Endothelial cell of umbilical vein (primary cell): ENCODE measurements at regions not wholly inside any gene's neighbourhood (a gene's known extent, or its start where the extent isn't known, plus 50 kb on each side); places are given as distances from the start of the nearest gene placed in this dataset.

Experiments
- BruUV-seq: library from RNA; stranded (reverse); fragments of 400-500 nt; replicated peaks from 2 replicates; lab custom pipeline; 2021; lab: Mats Ljungman, UMichigan
- CTCF ChIA-PET: fragments of 300-600, 350-600 bp; sonication (Branson Sonifier 250); formaldehyde crosslinking; loops from one replicate; lab custom pipeline; 2021; ENCODE audit warnings: antibody characterized with exemption, inconsistent platforms; lab: Charles Lee
- POLR2A ChIA-PET: fragments of 300-600, 350-600 bp; sonication (Branson Sonifier 250); formaldehyde crosslinking; loops from one replicate; lab custom pipeline; 2021; ENCODE audit warnings: antibody characterized with exemption, inconsistent platforms; lab: Charles Lee
- DNase-seq: peaks from one replicate; pipeline ENCODE4 v3.0.0-alpha.2; 2011; ENCODE audit warnings: low read depth, low spot score
- FAIRE-seq: peaks from 2 replicates; lab custom pipeline; 2011; peaks lifted over from hg19 to GRCh38; lab: Jason Lieb, UNC
- H2AFZ ChIP-seq: 2 replicates; pipeline ENCODE4 v1.6.0; 2012; ENCODE audit warnings: low read depth, low read length, control low read depth, inconsistent platforms
- H3K27ac ChIP-seq: 2 replicates; pipeline ENCODE4 v1.5.1; 2011; ENCODE audit warnings: low read depth, mild to moderate bottlenecking, control low read depth, low read length, moderate library complexity; ENCODE audit not compliant: insufficient read depth
- H3K27me3 ChIP-seq, 2 experiments: 2 replicates each; pipeline versions ENCODE4 v1.6.0 to v1.6.1; 2011; ENCODE audit warnings: low read length in 2 of 2, mixed read lengths in 1 of 2; ENCODE audit not compliant: control insufficient read depth in 2 of 2, insufficient read depth in 2 of 2
- H3K36me3 ChIP-seq, 2 experiments: 2 replicates in 1 of 2; 3 replicates in 1 of 2; pipeline ENCODE4 v1.5.1; 2011; ENCODE audit warnings: low read length in 2 of 2, mild to moderate bottlenecking in 1 of 2, moderate library complexity in 1 of 2; ENCODE audit not compliant: control insufficient read depth in 2 of 2, insufficient read depth in 2 of 2; ENCODE audit errors: extremely low read depth in 1 of 2
- H3K4me1 ChIP-seq: 3 replicates; pipeline ENCODE4 v1.5.1; 2011; ENCODE audit warnings: mild to moderate bottlenecking, low read length; ENCODE audit not compliant: control insufficient read depth, insufficient read depth; ENCODE audit errors: extremely low read depth
- H3K4me2 ChIP-seq: 2 replicates; pipeline ENCODE4 v1.6.1; 2011; ENCODE audit warnings: low read length, control low read depth, mixed read lengths; ENCODE audit not compliant: insufficient read depth
- H3K4me3 ChIP-seq, 3 experiments: fragments of 200-600 bp in 1 of 3; sonication (generic), shearing (Covaris generic) in 1 of 3; replicated peaks in 1 of 3; 2 replicates each; pipeline ENCODE4 v1.5.1; 2011 to 2016; ENCODE audit warnings: control low read depth in 3 of 3, low read length in 3 of 3, mild to moderate bottlenecking in 2 of 3, inconsistent platforms in 1 of 3, low read depth in 1 of 3, moderate library complexity in 1 of 3; ENCODE audit not compliant: insufficient read depth in 1 of 3
- H3K79me2 ChIP-seq: 2 replicates; pipeline ENCODE4 v1.6.0; 2012; ENCODE audit warnings: low read length, inconsistent platforms; ENCODE audit not compliant: control insufficient read depth, insufficient read depth
- H3K9ac ChIP-seq: replicated peaks from 2 replicates; pipeline ENCODE3; 2011; ENCODE audit warnings: low read length, control low read depth; ENCODE audit not compliant: insufficient read depth; ENCODE audit errors: extremely low read depth
- H3K9me1 ChIP-seq: replicated peaks from 3 replicates; pipeline ENCODE4 v1.6.0; 2011; ENCODE audit warnings: mild to moderate bottlenecking, low read length; ENCODE audit not compliant: control insufficient read depth, insufficient read depth; ENCODE audit errors: extremely low read depth
- H3K9me3 ChIP-seq: replicated peaks from 2 replicates; pipeline ENCODE4 v1.5.1; 2012; ENCODE audit warnings: low read length, inconsistent platforms; ENCODE audit not compliant: control insufficient read depth, insufficient read depth
- H4K20me1 ChIP-seq: replicated peaks from 2 replicates; pipeline ENCODE3; 2011; ENCODE audit warnings: mild to moderate bottlenecking, low read length; ENCODE audit not compliant: control insufficient read depth, insufficient read depth; ENCODE audit errors: extremely low read depth
- EZH2 ChIP-seq: IDR thresholded peaks from 2 replicates; pipeline ENCODE4 v1.6.1; 2012; ENCODE audit warnings: borderline replicate concordance, low read depth, mild to moderate bottlenecking, moderate library complexity, low read length, inconsistent platforms; ENCODE audit not compliant: severe bottlenecking
- FOS ChIP-seq: IDR thresholded peaks from 2 replicates; pipeline ENCODE4 v1.6.1; 2011; ENCODE audit warnings: mild to moderate bottlenecking, low read length, moderate library complexity, borderline replicate concordance; ENCODE audit not compliant: insufficient read depth
- GATA2 ChIP-seq: IDR thresholded peaks from 2 replicates; pipeline ENCODE4 v1.7.0; 2011; ENCODE audit warnings: low read depth, mild to moderate bottlenecking, moderate library complexity, mixed read lengths, low read length; ENCODE audit not compliant: insufficient read length, insufficient read depth
- JUN ChIP-seq: IDR thresholded peaks from 2 replicates; pipeline ENCODE4 v1.6.1; 2011; ENCODE audit warnings: borderline replicate concordance, low read depth; ENCODE audit not compliant: insufficient read length, insufficient read depth
- MYC ChIP-seq: IDR thresholded peaks from one replicate; pipeline ENCODE4 v1.6.1; 2011; ENCODE audit warnings: mild to moderate bottlenecking, low read depth, low read length
- POLR2A ChIP-seq: IDR thresholded peaks from 2 replicates; pipeline ENCODE4 v1.6.1; 2012; ENCODE audit warnings: low read depth, mild to moderate bottlenecking, control low read depth, low read length
- POLR2AphosphoS5 ChIP-seq: IDR thresholded peaks from 2 replicates; pipeline ENCODE4 v1.6.1; 2012; ENCODE audit warnings: low read depth, mild to moderate bottlenecking, control low read depth, low read length, moderate library complexity; ENCODE audit not compliant: insufficient read depth
- dilution Hi-C: fragments of 300-500 bp; cut with MboI; formaldehyde crosslinking; loops from one replicate; pipeline ENCODE4 v1.15.0; 2019; ENCODE audit warnings: low sequenced_read_pairs; ENCODE audit not compliant: extremely low pct_ligation_motif_present
- intact Hi-C: fragments of 100-400 bp; cut with micrococcal nuclease; formaldehyde crosslinking; loops from one replicate; pipeline ENCODE4 v1.10.0; 2022
- TF ChIP-seq, protein P1 (sequence below): IDR thresholded peaks from 2 replicates; pipeline ENCODE4 v1.6.1; 2011; ENCODE audit not compliant: insufficient read depth, insufficient read length
- TF ChIP-seq, protein P2 (sequence below), 2 donors: IDR thresholded peaks; 1 replicate in 1 of 2; 2 replicates in 1 of 2; pipeline ENCODE4 v1.5.1; 2011; ENCODE audit warnings: low read length in 2 of 2, mild to moderate bottlenecking in 2 of 2, moderate library complexity in 2 of 2, control low read depth in 1 of 2, inconsistent platforms in 1 of 2, low read depth in 1 of 2; ENCODE audit not compliant: insufficient read depth in 1 of 2; ENCODE audit errors: extremely low read depth in 1 of 2

GRCh38 chr14:53683229-53683628 lies 273.4 kb downstream of the BMP4 start:
- POLR2A ChIA-PET, result no interaction called here
- dilution Hi-C loops, result no loop called here
- TF ChIP-seq, protein P1, sequence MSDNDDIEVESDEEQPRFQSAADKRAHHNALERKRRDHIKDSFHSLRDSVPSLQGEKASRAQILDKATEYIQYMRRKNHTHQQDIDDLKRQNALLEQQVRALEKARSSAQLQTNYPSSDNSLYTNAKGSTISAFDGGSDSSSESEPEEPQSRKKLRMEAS, result no peak
- TF ChIP-seq JUN, result no peak
- no peak for TF ChIP-seq MYC
- no peak for TF ChIP-seq GATA2
- TF ChIP-seq FOS, result no peak
- no peak for TF ChIP-seq POLR2AphosphoS5

DNA sequence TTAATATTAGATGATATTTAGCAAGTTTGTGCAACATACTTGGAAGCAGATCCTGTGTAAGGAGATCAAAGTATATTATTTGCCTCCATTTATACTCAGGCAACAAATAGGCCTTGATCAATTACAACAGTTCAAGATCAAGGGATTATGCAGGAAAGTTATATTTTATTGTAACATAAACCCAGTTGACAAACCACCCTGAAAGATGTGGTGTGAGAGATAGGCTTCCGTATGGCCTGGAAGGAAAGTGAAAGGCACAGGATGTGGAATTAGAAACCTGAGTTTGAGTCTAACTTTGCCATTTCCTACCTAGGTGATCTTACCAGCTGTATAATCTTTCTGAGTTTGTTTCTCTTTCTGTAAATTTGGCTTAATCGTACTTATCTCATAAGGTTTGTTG lies 284.1 kb downstream of the BMP4 start:
- H3K9me1 ChIP-seq, result no peaks in the 10 kb centered on the region
- no peaks in the 10 kb centered on the region for H3K36me3 ChIP-seq
- ChIA-PET POLR2A (no interaction called here), CTCF (interaction anchor here (1.3 kb wide), 1 partner anchor 122 kb away, joined by 3 read pairs; no protein-coding TSS in a partner anchor)
- H2AFZ ChIP-seq, result no peak overlapping the region
- intact Hi-C loops (no loop called here), dilution Hi-C loops (no loop called here)
- H3K79me2 ChIP-seq, result no peaks in the 10 kb centered on the region
- FAIRE-seq (no peak), DNase-seq (no peak)
- H3K27me3 ChIP-seq, result no peaks in the 10 kb centered on the region
- H3K4me3 ChIP-seq, result no peak overlapping the region
- BruUV-seq, result no TSS peak
- H3K9ac ChIP-seq, result no peak overlapping the region
- no peak overlapping the region for H3K27ac ChIP-seq
- H3K9me3 ChIP-seq, result no peaks in the 10 kb centered on the region
- no peak for TF ChIP-seq EZH2
- TF ChIP-seq JUN, result no peak
- TF ChIP-seq MYC, result no peak
- no peak for TF ChIP-seq POLR2AphosphoS5
- TF ChIP-seq, protein P1, result no peak
- no peak for TF ChIP-seq GATA2
- TF ChIP-seq, protein P2, sequence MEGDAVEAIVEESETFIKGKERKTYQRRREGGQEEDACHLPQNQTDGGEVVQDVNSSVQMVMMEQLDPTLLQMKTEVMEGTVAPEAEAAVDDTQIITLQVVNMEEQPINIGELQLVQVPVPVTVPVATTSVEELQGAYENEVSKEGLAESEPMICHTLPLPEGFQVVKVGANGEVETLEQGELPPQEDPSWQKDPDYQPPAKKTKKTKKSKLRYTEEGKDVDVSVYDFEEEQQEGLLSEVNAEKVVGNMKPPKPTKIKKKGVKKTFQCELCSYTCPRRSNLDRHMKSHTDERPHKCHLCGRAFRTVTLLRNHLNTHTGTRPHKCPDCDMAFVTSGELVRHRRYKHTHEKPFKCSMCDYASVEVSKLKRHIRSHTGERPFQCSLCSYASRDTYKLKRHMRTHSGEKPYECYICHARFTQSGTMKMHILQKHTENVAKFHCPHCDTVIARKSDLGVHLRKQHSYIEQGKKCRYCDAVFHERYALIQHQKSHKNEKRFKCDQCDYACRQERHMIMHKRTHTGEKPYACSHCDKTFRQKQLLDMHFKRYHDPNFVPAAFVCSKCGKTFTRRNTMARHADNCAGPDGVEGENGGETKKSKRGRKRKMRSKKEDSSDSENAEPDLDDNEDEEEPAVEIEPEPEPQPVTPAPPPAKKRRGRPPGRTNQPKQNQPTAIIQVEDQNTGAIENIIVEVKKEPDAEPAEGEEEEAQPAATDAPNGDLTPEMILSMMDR (IDR thresholded peaks at IDR 0.05; ENCODE audit: extremely low read depth in 1 of 2, insufficient read depth in 1 of 2, low read depth in 1 of 2, low read length in 2 of 2), result no peak
- no peak for TF ChIP-seq POLR2A
- TF ChIP-seq FOS, result no peak
- H3K4me1 ChIP-seq, result no peaks in the 10 kb centered on the region
- H3K4me2 ChIP-seq, result no peak overlapping the region
- H4K20me1 ChIP-seq, result no peaks in the 10 kb centered on the region

More at GRCh38 chr14:53683229-53683628, 273.4 kb downstream of the BMP4 start:
- intact Hi-C loops, result no loop called here
- Histone ChIP-seq H3K9me3 (no peaks in the 10 kb centered on the region), H3K9me1 (no peaks in the 10 kb centered on the region), H3K36me3 (no peaks in the 10 kb centered on the region), H2AFZ (no peak overlapping the region), H3K79me2 (no peaks in the 10 kb centered on the region), H3K4me1 (no peaks in the 10 kb centered on the region), H3K9ac (no peak overlapping the region), H3K27ac (no peak overlapping the region), H3K4me3 (no peak overlapping the region), H3K27me3 (no peaks in the 10 kb centered on the region), H3K4me2 (no peak overlapping the region), H4K20me1 (no peaks in the 10 kb centered on the region)
- FAIRE-seq (no peak), DNase-seq (no peak)
- CTCF ChIA-PET, result no interaction called here
- no TSS peak for BruUV-seq
